Left ventricle myocardium inferior (tissue), 1 donor: ENCODE measurements at regions not wholly inside any gene's neighbourhood (a gene's known extent, or its start where the extent isn't known, plus 50 kb on each side); places are given as distances from the start of the nearest gene placed in this dataset.

Experiments
- DNase-seq: peaks from one replicate; pipeline ENCODE4 v3.0.0-alpha.2; 2020
- H3K27ac ChIP-seq: fragments of 200-600 bp; replicated peaks from 2 replicates; pipeline ENCODE4 v1.8.0; 2021
- H3K27me3 ChIP-seq: fragments of 200-600 bp; 2 replicates; pipeline ENCODE4 v1.8.0; 2021; ENCODE audit warnings: low read depth
- H3K36me3 ChIP-seq: fragments of 200-600 bp; 2 replicates; pipeline ENCODE4 v1.8.0; 2021
- H3K4me1 ChIP-seq: fragments of 200-600 bp; 2 replicates; pipeline ENCODE4 v1.8.0; 2021
- H3K4me3 ChIP-seq: fragments of 200-600 bp; 2 replicates; pipeline ENCODE4 v1.8.0; 2021; ENCODE audit warnings: mild to moderate bottlenecking, moderate library complexity
- H3K9me3 ChIP-seq: fragments of 200-600 bp; replicated peaks from 2 replicates; pipeline ENCODE4 v1.8.0; 2021
- CTCF ChIP-seq: fragments of 200-600 bp; IDR thresholded peaks from 2 replicates; pipeline ENCODE4 v1.8.0; 2021; ENCODE audit warnings: antibody characterized with exemption, mild to moderate bottlenecking, borderline replicate concordance
- intact Hi-C: fragments of 100-400 bp; cut with micrococcal nuclease; formaldehyde crosslinking; loops from one replicate; pipeline ENCODE4 v1.11.0; 2022
- donor health status: DM: no; HTN: yes; CAD: no; lungs with severe emphysema.

DNA sequence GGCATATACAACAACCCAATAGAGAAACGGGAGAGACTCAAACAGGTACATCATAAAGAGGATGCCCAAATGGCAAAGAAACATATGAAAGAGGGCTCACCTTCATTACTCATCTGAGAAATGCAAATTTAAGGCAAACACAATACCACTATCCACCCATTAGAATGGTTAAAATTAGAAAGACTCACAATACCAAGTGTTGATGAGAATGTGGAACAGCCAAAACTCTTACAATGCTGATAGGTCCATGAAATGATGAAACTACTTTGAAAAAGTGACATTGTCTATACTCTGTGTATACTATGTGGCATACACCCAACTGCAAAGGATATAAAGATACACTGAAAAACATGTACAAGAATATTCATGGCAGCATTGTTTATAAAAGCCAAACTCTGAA, 96.2 kb upstream of the TSHZ3 start:
- Histone ChIP-seq H3K36me3 (no peaks in the 10 kb centered on the region), H3K4me3 (no peak overlapping the region), H3K4me1 (no peaks in the 10 kb centered on the region), H3K27ac (no peak overlapping the region), H3K9me3 (peaks cover 15% of the 10 kb centered on the region), H3K27me3 (peaks cover 11% of the 10 kb centered on the region)
- no peak for DNase-seq
- intact Hi-C loops: no loop called here
- no peak for TF ChIP-seq CTCF

DNA sequence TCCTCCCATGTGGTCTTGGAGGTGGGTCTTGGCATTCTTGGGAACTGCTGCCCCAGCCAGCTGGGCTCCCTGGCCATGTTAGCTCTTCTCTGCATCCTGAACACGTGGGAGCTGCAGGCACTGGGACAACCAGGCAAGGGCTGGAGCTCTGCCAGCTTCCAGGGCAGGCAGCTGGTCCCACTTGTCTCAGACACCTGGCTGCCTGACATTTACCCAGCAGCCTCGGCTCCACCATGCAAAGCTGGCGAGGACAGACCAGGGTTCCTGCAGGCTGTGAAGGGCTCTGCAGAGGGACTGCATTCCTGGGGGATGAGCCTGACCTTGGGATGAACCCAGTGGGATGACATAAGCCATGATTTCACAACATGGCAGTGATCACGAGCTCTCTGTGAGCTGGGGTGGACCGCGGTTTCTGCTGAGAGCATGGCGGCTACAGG, 99.0 kb upstream of the TSHZ3 start:
- H3K27me3 ChIP-seq: peaks cover 31% of the 10 kb centered on the region
- no peak overlapping the region for H3K4me3 ChIP-seq
- no peaks in the 10 kb centered on the region for H3K4me1 ChIP-seq
- peaks cover 15% of the 10 kb centered on the region for H3K9me3 ChIP-seq
- DNase-seq: peak; percentile 82
- TF ChIP-seq CTCF: no peak
- intact Hi-C loops: no loop called here
- H3K36me3 ChIP-seq: no peaks in the 10 kb centered on the region
- H3K27ac ChIP-seq: peak overlapping the region; percentile 66

DNA sequence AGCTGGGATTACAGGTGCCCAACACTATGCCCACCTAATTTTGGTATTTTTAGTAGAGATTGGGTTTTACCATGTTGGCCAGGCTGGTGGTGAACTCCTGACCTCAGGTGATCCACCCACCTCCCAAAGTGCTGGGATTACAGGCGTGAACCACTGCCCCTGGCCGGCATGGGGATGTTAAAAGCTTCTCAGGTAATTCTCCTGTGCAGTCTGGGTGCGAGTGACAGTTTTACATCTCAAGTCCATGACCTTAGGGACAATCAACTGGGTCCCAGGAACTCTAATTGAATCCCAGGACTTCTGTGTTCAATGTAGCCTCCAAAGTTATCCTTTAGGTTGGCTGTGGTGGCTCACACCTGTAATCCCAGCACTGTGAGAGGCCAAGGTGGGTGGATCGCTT, 100.1 kb upstream of the TSHZ3 start:
- H3K36me3 ChIP-seq: no peaks in the 10 kb centered on the region
- peaks cover 15% of the 10 kb centered on the region for H3K9me3 ChIP-seq
- intact Hi-C loops: no loop called here
- no peak for DNase-seq
- no peak overlapping the region for H3K27ac ChIP-seq
- TF ChIP-seq CTCF: no peak
- no peak overlapping the region for H3K4me3 ChIP-seq
- peaks cover 31% of the 10 kb centered on the region for H3K27me3 ChIP-seq
- no peaks in the 10 kb centered on the region for H3K4me1 ChIP-seq

- Histone ChIP-seq H3K27me3 (peaks cover 31% of the 10 kb centered on the region), H3K4me3 (no peak overlapping the region), H3K36me3 (no peaks in the 10 kb centered on the region), H3K4me1 (no peaks in the 10 kb centered on the region), H3K27ac (no peak overlapping the region), H3K9me3 (peaks cover 5% of the 10 kb centered on the region)
- no peak for DNase-seq
- intact Hi-C loops: no loop called here
- TF ChIP-seq CTCF: no peak
These were observed 101.5 kb upstream of the TSHZ3 start for GRCh38 chr19:31450696-31451095.

GRCh38 chr19:31451686-31452330, 102.6 kb upstream of the TSHZ3 start:
- TF ChIP-seq CTCF: no peak
- Histone ChIP-seq H3K9me3 (no peaks in the 10 kb centered on the region), H3K27me3 (peaks cover 31% of the 10 kb centered on the region), H3K4me1 (no peaks in the 10 kb centered on the region), H3K4me3 (peak overlapping the region; percentile 3), H3K27ac (peak overlapping the region; percentile 15), H3K36me3 (no peaks in the 10 kb centered on the region)
- intact Hi-C loops: no loop called here
- DNase-seq: no peak
